ENCODE measurements at regions not wholly inside any gene's neighbourhood (a gene's known extent, or its start where the extent isn't known, plus 50 kb on each side); places are given as distances from the start of the nearest gene placed in this dataset.
A peak's percentile ranks its signal among the peaks of the same experiment; 100 is the strongest.

GRCh38 chr6:140985679-140986275, 1146.9 kb upstream of the GJE1 start:
- DNase-seq (ENCODE audit: low read depth, low spot score): no peak

DNA sequence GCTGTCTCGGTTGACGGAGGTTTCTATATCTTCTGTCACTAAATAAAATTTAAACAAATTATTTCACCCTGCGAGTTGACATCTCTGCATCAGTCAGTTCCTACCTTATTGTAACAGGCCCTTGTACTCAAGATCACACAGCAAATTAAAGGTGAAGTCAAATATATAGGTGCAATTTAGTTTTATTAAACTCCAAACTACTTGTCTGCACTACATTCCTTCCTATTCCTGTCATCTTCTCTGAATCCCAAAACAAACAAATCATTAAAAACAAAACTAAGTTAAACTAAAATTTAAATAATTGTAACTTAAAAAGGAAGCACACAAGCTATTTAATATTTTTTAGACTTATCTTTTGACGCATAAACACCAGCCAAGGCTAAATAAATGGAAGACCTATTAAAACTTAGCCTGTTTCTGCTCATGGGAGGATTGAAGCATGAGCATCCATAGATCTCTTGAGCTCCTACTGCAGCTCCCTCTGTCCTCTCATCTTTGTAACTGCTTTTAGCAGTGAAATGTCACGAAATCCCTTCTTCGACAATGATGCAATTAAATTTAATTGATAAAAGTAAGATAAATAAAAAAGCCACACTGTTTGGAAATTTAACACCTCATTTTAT, 1152.3 kb upstream of the GJE1 start:
- no peak for DNase-seq (ENCODE audit: low read depth, low spot score)

DNA sequence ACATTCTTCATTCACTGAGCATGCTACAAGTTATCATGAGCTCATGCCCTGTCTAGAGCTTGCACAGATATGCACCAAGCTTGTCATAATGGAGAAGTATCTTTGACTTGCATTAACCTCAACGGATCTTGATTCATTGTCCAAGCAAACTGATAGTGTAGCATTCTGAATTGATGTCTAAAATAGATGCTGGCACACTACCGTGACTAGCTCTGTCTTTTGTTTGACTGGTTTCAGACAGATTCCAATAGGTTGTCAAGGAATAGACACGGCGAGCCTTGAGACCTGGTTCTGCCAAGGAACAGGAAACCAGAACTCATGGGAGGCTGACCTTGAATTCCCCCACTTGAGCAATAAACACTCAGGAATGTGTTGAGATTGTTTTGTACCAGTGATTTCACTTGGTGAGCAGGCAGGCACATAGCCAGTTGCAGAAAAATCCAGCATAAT, 1153.1 kb upstream of the GJE1 start:
- peak; percentile 60 for DNase-seq (ENCODE audit: low read depth, low spot score)

DNA sequence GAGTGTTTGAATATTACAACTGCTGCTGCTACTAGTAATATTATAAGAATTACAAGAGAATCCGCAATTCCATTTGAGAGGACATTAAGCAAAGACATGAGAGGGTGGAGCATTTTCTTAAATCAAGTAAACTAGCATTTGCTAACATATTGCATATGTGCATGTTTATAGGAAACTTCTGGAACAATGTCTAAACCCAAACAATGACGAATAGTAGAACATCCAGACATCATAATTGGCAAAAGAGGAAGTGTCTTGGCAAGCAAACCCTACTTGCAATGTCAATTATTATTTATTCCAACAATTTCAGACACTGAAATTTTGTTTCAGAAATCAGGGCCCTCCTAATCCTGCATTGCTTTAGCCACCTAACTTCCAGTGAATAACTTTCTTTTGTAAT, 1155.3 kb upstream of the GJE1 start:
- DNase-seq (ENCODE audit: low read depth, low spot score): no peak

DNA sequence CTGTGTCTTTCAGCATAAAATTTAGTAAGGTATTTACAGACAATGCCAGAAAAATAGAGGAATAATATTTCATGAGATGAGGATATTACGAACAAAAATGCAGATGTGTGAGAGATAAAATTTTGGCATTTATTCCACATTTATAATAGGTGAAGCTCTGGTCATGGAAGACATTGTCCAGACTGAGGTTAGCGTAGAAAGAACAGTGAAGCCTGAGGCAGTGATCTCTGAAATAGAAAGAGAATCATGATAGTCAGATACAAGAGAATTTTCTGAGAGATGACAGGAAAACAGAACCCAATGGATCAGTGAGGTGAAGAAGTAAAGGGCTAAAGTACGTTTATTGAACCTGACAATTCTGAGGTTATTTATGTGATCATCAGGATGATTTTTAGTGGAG, 1155.9 kb upstream of the GJE1 start:
- no peak for DNase-seq (ENCODE audit: low read depth, low spot score)

DNA sequence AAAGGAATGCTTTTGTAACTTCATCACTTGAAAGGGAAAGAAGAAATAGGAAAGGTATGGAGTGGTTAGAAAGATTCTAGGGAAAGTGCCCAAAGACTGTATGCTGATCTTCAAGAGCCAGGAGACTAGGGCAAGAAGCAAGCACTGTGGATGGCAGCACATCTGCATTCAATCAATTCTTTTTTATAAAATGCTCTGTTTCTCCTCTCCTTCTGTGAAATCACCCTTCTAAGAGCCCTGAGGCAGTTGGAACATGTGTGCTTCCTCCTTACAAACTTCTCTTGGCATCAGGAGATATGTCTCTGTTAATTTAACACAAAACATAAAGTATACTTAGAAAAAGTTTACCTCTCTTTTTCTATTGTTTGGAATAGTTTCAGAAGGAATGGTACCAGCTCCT, 1162.2 kb upstream of the GJE1 start:
- DNase-seq (ENCODE audit: low read depth, low spot score): no peak

- no peak for DNase-seq (ENCODE audit: low read depth, low spot score)
Observed at GRCh38 chr6:140968062-140968461, 1164.7 kb upstream of the GJE1 start.

GRCh38 chr6:140966676-140967075, 1166.0 kb upstream of the GJE1 start:
- DNase-seq (ENCODE audit: low read depth, low spot score): no peak

DNA sequence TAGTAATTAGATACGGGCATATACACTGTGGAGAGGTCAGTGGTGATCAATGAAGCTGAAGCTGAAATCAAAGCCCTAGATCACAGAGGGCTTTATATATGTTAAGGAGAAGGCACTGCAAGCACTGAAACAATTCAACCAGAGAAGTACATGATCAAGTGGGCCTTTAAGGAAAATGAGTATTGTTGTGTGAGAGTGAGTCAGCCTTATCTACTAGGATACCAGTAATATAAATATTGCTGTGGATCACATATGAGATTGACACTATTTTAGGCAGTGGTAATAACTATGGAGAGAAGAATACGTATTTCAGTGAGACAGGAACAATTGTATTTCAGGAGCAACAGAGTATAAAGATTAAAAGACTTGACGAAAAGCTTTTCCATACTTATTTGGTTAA, 1172.2 kb upstream of the GJE1 start:
- no peak for DNase-seq (ENCODE audit: low read depth, low spot score)

- no peak for DNase-seq (ENCODE audit: low read depth, low spot score)
Observed at GRCh38 chr6:140957386-140957785, 1175.3 kb upstream of the GJE1 start.

DNA sequence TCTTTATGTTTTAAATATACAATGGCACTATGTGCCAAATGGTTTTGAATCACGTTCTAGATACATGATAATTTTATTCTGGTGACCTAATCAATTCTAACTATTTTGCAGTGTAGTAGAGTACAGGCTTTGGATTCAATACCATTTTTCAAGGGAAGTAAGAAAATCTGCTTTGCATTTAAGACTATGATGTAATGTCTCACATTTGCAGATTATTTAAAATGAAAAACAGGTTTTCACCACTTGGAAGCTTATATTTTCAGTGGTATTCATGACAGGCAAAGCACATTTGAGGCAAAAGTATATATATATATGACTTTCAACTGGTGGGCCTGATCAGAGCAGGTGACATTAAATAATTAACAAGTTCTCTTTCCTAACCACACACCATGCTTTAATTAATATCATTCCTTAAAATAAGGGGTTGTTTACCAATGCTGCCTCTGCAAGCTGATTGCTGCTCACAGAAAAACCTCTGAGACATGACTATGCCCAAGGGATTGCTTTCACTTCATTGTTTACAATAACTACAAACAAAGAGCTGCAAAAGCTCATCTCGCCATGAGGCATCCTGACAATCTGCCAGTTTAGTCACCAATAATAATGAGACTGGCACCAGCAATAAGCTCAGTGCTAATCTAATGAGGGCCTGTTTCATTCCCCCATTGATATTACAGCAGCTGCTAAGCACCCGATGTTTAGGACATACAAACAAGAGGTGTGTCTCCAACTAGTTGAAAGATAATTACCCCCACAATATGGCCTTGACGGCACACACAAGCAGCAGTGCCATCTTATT, 1176.0 kb upstream of the GJE1 start:
- no peak for DNase-seq (ENCODE audit: low read depth, low spot score)

- DNase-seq (ENCODE audit: low read depth, low spot score): no peak
Observed at GRCh38 chr6:140940251-140940925, 1192.3 kb upstream of the GJE1 start.

DNA sequence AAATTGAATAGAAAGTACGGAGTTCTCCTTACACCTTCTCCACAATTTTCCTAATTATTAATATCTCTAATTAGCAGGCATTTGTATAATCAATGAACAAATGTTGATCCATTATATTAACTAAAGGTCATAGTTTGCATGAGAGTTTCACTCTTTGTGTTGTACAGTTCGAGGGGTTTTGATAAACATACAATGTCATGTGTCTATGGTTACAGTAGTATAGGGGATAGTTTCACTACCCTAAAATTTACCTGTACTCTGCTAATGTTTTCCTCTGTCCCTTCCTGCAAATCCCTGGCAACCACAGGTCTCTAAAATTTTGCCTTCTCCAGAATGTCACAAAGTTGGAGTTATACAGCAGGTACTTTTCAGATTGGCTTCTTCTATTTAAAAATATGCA, 1199.8 kb upstream of the GJE1 start:
- DNase-seq (ENCODE audit: low read depth, low spot score): no peak

GRCh38 chr6:140931581-140931980, 1201.1 kb upstream of the GJE1 start:
- DNase-seq (ENCODE audit: low read depth, low spot score): no peak

DNA sequence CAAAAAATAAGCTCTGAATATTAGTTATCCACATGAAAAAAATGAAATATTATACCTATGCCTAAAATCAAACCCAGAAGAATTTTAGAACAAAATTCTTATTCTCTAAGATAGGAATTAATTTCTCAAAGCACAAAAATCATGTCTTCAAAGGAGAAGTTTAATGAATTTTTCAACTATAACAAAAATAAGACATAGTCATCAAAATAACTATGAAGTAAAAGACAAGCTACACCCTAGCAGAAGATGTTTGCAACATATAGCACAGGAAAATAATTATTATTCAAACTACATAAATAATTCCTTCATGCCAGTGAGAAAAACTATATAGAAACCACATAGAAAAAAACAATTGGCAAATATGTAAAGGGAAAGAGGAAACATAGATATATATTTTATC, 1203.6 kb upstream of the GJE1 start:
- no peak for DNase-seq (ENCODE audit: low read depth, low spot score)

DNA sequence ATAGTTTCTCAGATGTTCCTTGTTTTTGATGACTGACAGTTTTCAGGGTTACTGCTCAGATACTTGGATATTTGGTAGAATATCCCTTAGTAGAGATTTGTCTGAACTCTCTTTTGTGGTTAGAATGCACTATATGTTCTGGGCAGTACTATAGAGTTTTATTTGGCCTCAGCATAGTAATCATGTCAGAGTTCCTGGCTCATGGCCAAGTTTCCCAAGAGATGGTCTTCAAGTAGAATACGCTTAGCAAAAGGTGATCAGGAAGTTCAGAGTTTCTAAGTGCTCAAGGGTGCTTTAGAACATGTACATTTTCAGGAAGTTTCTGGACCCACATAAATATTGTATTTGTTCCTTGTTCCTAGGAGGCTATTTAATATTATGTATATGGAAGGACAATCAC, 1209.7 kb upstream of the GJE1 start:
- no peak for DNase-seq (ENCODE audit: low read depth, low spot score)

DNA sequence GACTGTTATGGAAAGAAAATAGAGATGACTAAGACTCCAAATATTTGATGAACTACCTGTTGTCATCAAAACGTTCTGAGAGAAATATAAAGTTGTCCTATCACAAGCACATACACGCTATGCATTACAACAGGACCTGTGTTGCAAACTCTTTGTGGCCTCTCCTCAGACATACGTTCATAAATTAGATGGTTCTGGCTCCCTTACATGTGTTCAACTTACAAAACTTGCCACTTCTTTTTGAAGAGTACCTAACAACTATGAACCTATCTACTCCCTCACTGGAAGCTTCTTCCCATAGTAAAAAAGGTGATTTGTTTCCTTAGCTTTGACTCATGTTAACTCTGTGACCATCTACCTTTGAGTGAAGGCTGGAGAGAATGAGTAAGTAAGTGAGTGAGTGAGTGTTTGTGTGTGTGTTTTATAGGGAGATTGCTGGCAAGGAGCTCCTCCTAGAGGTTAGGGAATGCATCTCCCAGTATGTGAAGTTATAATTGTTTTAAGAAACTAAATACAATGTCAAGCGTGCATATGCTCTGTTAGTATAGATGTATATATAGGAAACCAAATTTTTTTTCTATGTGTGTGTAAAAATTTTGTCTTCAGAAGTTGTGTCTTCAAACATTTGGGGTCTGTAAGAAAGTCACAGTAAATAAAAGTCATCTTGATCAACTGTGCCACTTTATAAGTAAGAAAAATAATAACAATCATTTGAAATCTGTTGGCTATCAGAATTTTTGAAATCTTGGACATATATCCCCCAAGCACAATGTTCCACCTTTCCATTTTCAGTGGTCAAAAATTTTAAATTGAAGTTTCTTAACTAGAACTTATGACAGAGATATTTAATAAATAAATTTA, 1211.1 kb upstream of the GJE1 start:
- DNase-seq (ENCODE audit: low read depth, low spot score): peak; percentile 39

DNA sequence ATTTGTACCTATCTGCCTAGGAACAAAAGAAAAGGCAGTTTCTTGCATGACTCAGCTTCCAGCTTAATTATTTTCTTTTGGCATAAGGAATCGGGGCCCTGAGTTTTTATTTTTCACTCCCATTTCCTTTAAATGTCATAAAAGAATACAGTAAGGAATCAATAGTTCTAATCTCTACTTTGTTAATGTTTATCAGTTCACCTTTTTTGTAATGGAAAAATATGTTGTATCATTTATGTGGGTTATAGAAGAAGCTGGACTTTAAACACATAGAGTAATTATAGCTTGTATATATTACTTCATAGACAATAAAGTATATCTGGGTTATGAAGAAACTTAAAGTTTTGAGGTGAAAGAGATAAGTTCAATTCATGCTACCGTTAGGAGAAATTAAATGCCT, 1214.8 kb upstream of the GJE1 start:
- no peak for DNase-seq (ENCODE audit: low read depth, low spot score)

GRCh38 chr6:140915551-140915950, 1217.2 kb upstream of the GJE1 start:
- no peak for DNase-seq (ENCODE audit: low read depth, low spot score)

- no peak for DNase-seq (ENCODE audit: low read depth, low spot score)
Observed at GRCh38 chr6:140915103-140915502, 1217.6 kb upstream of the GJE1 start.

- no peak for DNase-seq (ENCODE audit: low read depth, low spot score)
Observed at GRCh38 chr6:140912686-140913085, 1220.0 kb upstream of the GJE1 start.

Measured in smooth muscle cell of the brain vasculature (primary cell).